H9 (cell line): ENCODE measurements at regions not wholly inside any gene's neighbourhood (a gene's known extent, or its start where the extent isn't known, plus 50 kb on each side); places are given as distances from the start of the nearest gene placed in this dataset.

Experiments used
- DNase-seq: peaks from one replicate; pipeline ENCODE4 v3.0.0-alpha.2; 2017
- H2AFZ ChIP-seq: one replicate; pipeline ENCODE4 v1.6.1; 2013; ENCODE audit warnings: mild to moderate bottlenecking, low read length, control low read depth, moderate library complexity
- H2AK5ac ChIP-seq: 2 replicates; pipeline ENCODE4 v1.6.1; 2013; ENCODE audit warnings: low read length, control low read depth, mixed read lengths; ENCODE audit not compliant: insufficient read length
- H2BK120ac ChIP-seq: one replicate; pipeline ENCODE4 v1.6.1; 2013; ENCODE audit warnings: low read depth, mild to moderate bottlenecking, low read length, control low read depth, inconsistent platforms; ENCODE audit not compliant: poor library complexity, severe bottlenecking
- H2BK12ac ChIP-seq: 2 replicates; pipeline ENCODE4 v1.6.1; 2013; ENCODE audit warnings: low read length, control low read depth, mixed read lengths, low read depth; ENCODE audit not compliant: insufficient read length
- H2BK15ac ChIP-seq: 2 replicates; pipeline ENCODE4 v1.6.1; 2013; ENCODE audit warnings: low read depth, low read length, control low read depth
- H2BK20ac ChIP-seq: one replicate; pipeline ENCODE4 v1.6.1; 2013; ENCODE audit warnings: low read depth, mild to moderate bottlenecking, low read length, control low read depth, inconsistent platforms; ENCODE audit not compliant: poor library complexity, severe bottlenecking
- H2BK5ac ChIP-seq: 2 replicates; pipeline ENCODE4 v1.6.1; 2013; ENCODE audit warnings: low read length, control low read depth, mixed read lengths; ENCODE audit not compliant: insufficient read length
- H3K14ac ChIP-seq: 2 replicates; pipeline ENCODE4 v1.6.1; 2013; ENCODE audit warnings: low read length, control low read depth; ENCODE audit not compliant: insufficient read depth
- H3K18ac ChIP-seq: 2 replicates; pipeline ENCODE4 v1.6.1; 2013; ENCODE audit warnings: low read depth, mild to moderate bottlenecking, mixed read lengths, low read length, control low read depth; ENCODE audit not compliant: insufficient read length
- H3K23ac ChIP-seq: 2 replicates; pipeline ENCODE4 v1.6.1; 2013; ENCODE audit warnings: low read length, control low read depth, mixed read lengths, low read depth; ENCODE audit not compliant: insufficient read length
- H3K23me2 ChIP-seq: 2 replicates; pipeline ENCODE4 v1.6.1; 2013; ENCODE audit warnings: low read depth, mild to moderate bottlenecking, mixed read lengths, low read length, control low read depth; ENCODE audit not compliant: insufficient read length, poor library complexity, severe bottlenecking
- H3K27ac ChIP-seq: 2 replicates; pipeline ENCODE4 v1.5.1; 2013; ENCODE audit warnings: low read length, control low read depth, mixed read lengths, low read depth; ENCODE audit not compliant: insufficient read length
- H3K27me3 ChIP-seq: 2 replicates; pipeline ENCODE4 v1.6.1; 2013; ENCODE audit warnings: low read length, control low read depth, inconsistent platforms; ENCODE audit not compliant: insufficient read depth
- H3K4ac ChIP-seq: 2 replicates; pipeline ENCODE4 v1.6.1; 2013; ENCODE audit warnings: low read depth, mild to moderate bottlenecking, control low read depth, inconsistent platforms, low read length, moderate library complexity
- H3K4me1 ChIP-seq: 2 replicates; pipeline ENCODE4 v1.6.1; 2013; ENCODE audit warnings: low read length, control low read depth, inconsistent platforms; ENCODE audit not compliant: insufficient read depth
- H3K4me2 ChIP-seq: 2 replicates; pipeline ENCODE4 v1.6.1; 2013; ENCODE audit warnings: low read length, control low read depth, mixed read lengths; ENCODE audit not compliant: insufficient read length, insufficient read depth
- H3K56ac ChIP-seq: 2 replicates; pipeline ENCODE4 v1.6.1; 2013; ENCODE audit warnings: low read depth, mild to moderate bottlenecking, mixed read lengths, low read length, control low read depth; ENCODE audit not compliant: insufficient read length
- H3K79me1 ChIP-seq: 2 replicates; pipeline ENCODE4 v1.6.1; 2013; ENCODE audit warnings: low read depth, mild to moderate bottlenecking, moderate library complexity, low read length, control low read depth, inconsistent platforms; ENCODE audit not compliant: insufficient read depth, poor library complexity, severe bottlenecking
- H3K79me2 ChIP-seq: 2 replicates; pipeline ENCODE4 v1.6.1; 2013; ENCODE audit warnings: low read length, control low read depth, inconsistent platforms; ENCODE audit not compliant: insufficient read depth
- H3K9ac ChIP-seq: 2 replicates; pipeline ENCODE4 v1.6.1; 2013; ENCODE audit warnings: low read length, control low read depth, mixed read lengths; ENCODE audit not compliant: insufficient read length; ENCODE audit errors: extremely low read depth
- H3K9me3 ChIP-seq: one replicate; pipeline ENCODE4 v1.6.1; 2013; ENCODE audit warnings: low read depth, low read length, inconsistent platforms; ENCODE audit not compliant: control insufficient read depth
- H3T11ph ChIP-seq: one replicate; pipeline ENCODE4 v1.6.1; 2013; ENCODE audit warnings: mild to moderate bottlenecking, low read length, control low read depth, inconsistent platforms
- H4K20me1 ChIP-seq: one replicate; pipeline ENCODE4 v1.6.1; 2013; ENCODE audit not compliant: control insufficient read depth, insufficient read length, insufficient read depth
- H4K5ac ChIP-seq: 2 replicates; pipeline ENCODE4 v1.6.1; 2013; ENCODE audit warnings: low read depth, mild to moderate bottlenecking, mixed read lengths, low read length, control low read depth; ENCODE audit not compliant: insufficient read length
- H4K8ac ChIP-seq: replicated peaks from 2 replicates; pipeline ENCODE4 v1.6.1; 2013; ENCODE audit warnings: low read length, control low read depth, mixed read lengths, low read depth; ENCODE audit not compliant: insufficient read length
- H4K91ac ChIP-seq: 2 replicates; pipeline ENCODE4 v1.6.1; 2013; ENCODE audit warnings: low read depth, mild to moderate bottlenecking, moderate library complexity, mixed read lengths, low read length, control low read depth; ENCODE audit not compliant: insufficient read length
- H3K27ac Mint-ChIP-seq, 3 experiments: 2 replicates in 2 of 3; 3 replicates in 1 of 3; pipeline ENCODE4 v1.8.0; 2020 to 2021; ENCODE audit warnings: mixed read lengths in 3 of 3, mild to moderate bottlenecking in 1 of 3, moderate library complexity in 1 of 3
- H3K27me3 Mint-ChIP-seq: 2 replicates; pipeline ENCODE4 v1.8.0; 2021; ENCODE audit warnings: low read depth, mild to moderate bottlenecking, moderate library complexity, mixed read lengths
- H3K36me3 Mint-ChIP-seq, 3 experiments: 2 replicates in 2 of 3; 3 replicates in 1 of 3; pipeline ENCODE4 v1.8.0; 2020 to 2021; ENCODE audit warnings: low read depth in 3 of 3, mixed read lengths in 3 of 3; ENCODE audit not compliant: insufficient read depth in 1 of 3
- H3K4me1 Mint-ChIP-seq, 2 experiments: 2 replicates each; pipeline ENCODE4 v1.8.0; 2020; ENCODE audit warnings: mixed read lengths in 2 of 2
- H3K4me3 Mint-ChIP-seq, 2 experiments: 2 replicates in 1 of 2; 3 replicates in 1 of 2; pipeline ENCODE4 v1.8.0; 2020 to 2021; ENCODE audit warnings: mild to moderate bottlenecking in 2 of 2, mixed read lengths in 2 of 2, moderate library complexity in 1 of 2
- H3K9me3 Mint-ChIP-seq, 2 experiments: 2 replicates in 1 of 2; 3 replicates in 1 of 2; pipeline ENCODE4 v1.8.0; 2020; ENCODE audit warnings: mild to moderate bottlenecking in 2 of 2, mixed read lengths in 2 of 2, moderate library complexity in 1 of 2
- CTCF ChIP-seq: fragments of 200-600 bp; sonication (generic); conservative IDR thresholded peaks from 3 replicates; pipeline ENCODE4 v1.8.0; 2021; ENCODE audit warnings: antibody characterized with exemption, mild to moderate bottlenecking
- WGBS: extraction: QIAGEN DNeasy Blood & Tissue Kit; methylation state at CpG from one replicate; pipeline ENCODE4 v1.1.7; 2013; ENCODE audit warnings: missing lambda C conversion rate, low lambda C conversion rate, mixed read lengths; ENCODE audit not compliant: insufficient read length; ENCODE audit errors: extremely low coverage; 5-methylcytosine and 5-hydroxymethylcytosine counted together

GRCh38 chr3:135539854-135540253 is 425.7 kb upstream of the PPP2R3A start:
- no peaks in the 10 kb centered on the region for H3K9me3 ChIP-seq
- TF ChIP-seq CTCF: no peak
- H2BK15ac ChIP-seq: no peak overlapping the region
- Mint-ChIP-seq H3K27ac (no peak overlapping the region), H3K4me3 (no peak overlapping the region), H3K4me1 (no peaks in the 10 kb centered on the region), H3K9me3 (no peaks in the 10 kb centered on the region), H3K27me3 (peaks cover 2% of the 10 kb centered on the region), H3K36me3 (no peaks in the 10 kb centered on the region)
- H2BK120ac ChIP-seq: no peak overlapping the region
- H4K20me1 ChIP-seq: no peaks in the 10 kb centered on the region
- H3T11ph ChIP-seq: no peak overlapping the region
- H3K27ac ChIP-seq: no peak overlapping the region
- no peaks in the 10 kb centered on the region for H3K79me1 ChIP-seq
- no peak overlapping the region for H3K4me2 ChIP-seq
- no peak overlapping the region for H2BK5ac ChIP-seq
- H4K91ac ChIP-seq: no peak overlapping the region
- H3K56ac ChIP-seq: no peak overlapping the region
- H3K18ac ChIP-seq: no peak overlapping the region
- H4K8ac ChIP-seq: no peak overlapping the region
- H3K4me1 ChIP-seq: no peaks in the 10 kb centered on the region
- no peak overlapping the region for H4K5ac ChIP-seq
- no peak overlapping the region for H2BK20ac ChIP-seq
- no peaks in the 10 kb centered on the region for H3K79me2 ChIP-seq
- H3K23ac ChIP-seq: no peak overlapping the region
- H3K4ac ChIP-seq: no peak overlapping the region
- no peak overlapping the region for H3K9ac ChIP-seq
- no peak overlapping the region for H3K14ac ChIP-seq
- no peak overlapping the region for H2AFZ ChIP-seq
- no peak for DNase-seq
- WGBS: no CpG with 5 or more reads among the region's 3 CpGs
- no peak overlapping the region for H2AK5ac ChIP-seq
- H2BK12ac ChIP-seq: no peak overlapping the region
- no peaks in the 10 kb centered on the region for H3K27me3 ChIP-seq
- no peaks in the 10 kb centered on the region for H3K23me2 ChIP-seq
